SK-N-SH treated with all-trans-retinoic acid at 6 μM for 48 hours (cell line): ENCODE measurements at regions not wholly inside any gene's neighbourhood (a gene's known extent, or its start where the extent isn't known, plus 50 kb on each side); places are given as distances from the start of the nearest gene placed in this dataset.

Experiments
- CSDC2 ChIP-seq: fragments of 250-450 bp; sonication (Bioruptor Pico); IDR thresholded peaks from 2 replicates; pipeline ENCODE4 v1.5.0; 2020; ENCODE audit warnings: mild to moderate bottlenecking, moderate library complexity
- RARB ChIP-seq: fragments of 250-450 bp; sonication (Bioruptor Pico); IDR thresholded peaks from 2 replicates; pipeline ENCODE4 v1.8.0; 2021; ENCODE audit warnings: mild to moderate bottlenecking, moderate library complexity
- ZFP3 ChIP-seq: fragments of 250-450 bp; sonication (Bioruptor Pico); IDR thresholded peaks from 2 replicates; pipeline ENCODE4 v1.5.0; 2020; ENCODE audit warnings: mild to moderate bottlenecking, moderate library complexity
- ZFP30 ChIP-seq: fragments of 450-650 bp; formaldehyde crosslinking; IDR thresholded peaks from 2 replicates; pipeline ENCODE4 v1.5.0; 2022; ENCODE audit warnings: mild to moderate bottlenecking, moderate library complexity
- TF ChIP-seq, protein P1 (sequence below): fragments of 250-450 bp; sonication (Bioruptor Pico); IDR thresholded peaks from 2 replicates; pipeline ENCODE4 v1.8.0; 2020; ENCODE audit warnings: mild to moderate bottlenecking, moderate library complexity, borderline replicate concordance

DNA sequence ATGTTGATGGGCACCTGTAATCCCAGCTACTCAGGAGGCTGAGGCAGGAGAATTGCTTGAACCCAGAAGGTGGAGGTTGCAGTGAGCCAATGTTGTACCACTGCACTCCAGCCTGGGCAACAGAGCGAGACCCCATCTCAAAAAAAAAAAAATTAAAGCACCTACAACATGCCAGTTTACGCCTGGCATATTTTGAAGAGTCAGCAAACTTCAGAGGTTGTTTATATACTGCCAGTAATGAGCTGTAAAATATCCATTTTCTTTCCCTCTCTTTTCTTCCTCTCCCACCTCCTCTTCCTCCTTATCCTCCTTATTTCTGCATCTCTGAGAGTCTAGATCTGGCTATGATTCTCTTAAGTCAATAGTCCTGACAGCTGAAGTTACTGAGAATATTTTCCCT lies 556.5 kb upstream of the LARGE1 start:
- TF ChIP-seq CSDC2 (CRISPR knock-in tag) (no peak), ZFP3 (CRISPR knock-in tag) (no peak), RARB (CRISPR knock-in tag) (no peak), ZFP30 (no peak)
- TF ChIP-seq, protein P1, sequence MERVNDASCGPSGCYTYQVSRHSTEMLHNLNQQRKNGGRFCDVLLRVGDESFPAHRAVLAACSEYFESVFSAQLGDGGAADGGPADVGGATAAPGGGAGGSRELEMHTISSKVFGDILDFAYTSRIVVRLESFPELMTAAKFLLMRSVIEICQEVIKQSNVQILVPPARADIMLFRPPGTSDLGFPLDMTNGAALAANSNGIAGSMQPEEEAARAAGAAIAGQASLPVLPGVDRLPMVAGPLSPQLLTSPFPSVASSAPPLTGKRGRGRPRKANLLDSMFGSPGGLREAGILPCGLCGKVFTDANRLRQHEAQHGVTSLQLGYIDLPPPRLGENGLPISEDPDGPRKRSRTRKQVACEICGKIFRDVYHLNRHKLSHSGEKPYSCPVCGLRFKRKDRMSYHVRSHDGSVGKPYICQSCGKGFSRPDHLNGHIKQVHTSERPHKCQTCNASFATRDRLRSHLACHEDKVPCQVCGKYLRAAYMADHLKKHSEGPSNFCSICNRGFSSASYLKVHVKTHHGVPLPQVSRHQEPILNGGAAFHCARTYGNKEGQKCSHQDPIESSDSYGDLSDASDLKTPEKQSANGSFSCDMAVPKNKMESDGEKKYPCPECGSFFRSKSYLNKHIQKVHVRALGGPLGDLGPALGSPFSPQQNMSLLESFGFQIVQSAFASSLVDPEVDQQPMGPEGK (CRISPR knock-in tag) = no peak
